HG03432 (cell line): ENCODE measurements at regions not wholly inside any gene's neighbourhood (a gene's known extent, or its start where the extent isn't known, plus 50 kb on each side); places are given as distances from the start of the nearest gene placed in this dataset.
"Not testable (repeated sequence)": the region's sequence is repeated elsewhere in the genome, so short reads cannot be mapped to it uniquely, and the experiment has no call there.

Source experiments
- ATAC-seq: cut with Tn5 transposase; IDR thresholded peaks from one replicate; pipeline ENCODE4 v1.9.1; 2021; ENCODE audit warnings: mild to moderate bottlenecking, moderate library complexity; ENCODE audit not compliant: unreplicated experiment

GRCh38 chr7:52179934-52180333 is 855.5 kb upstream of the POM121L12 start:
- ATAC-seq, result no peak

DNA sequence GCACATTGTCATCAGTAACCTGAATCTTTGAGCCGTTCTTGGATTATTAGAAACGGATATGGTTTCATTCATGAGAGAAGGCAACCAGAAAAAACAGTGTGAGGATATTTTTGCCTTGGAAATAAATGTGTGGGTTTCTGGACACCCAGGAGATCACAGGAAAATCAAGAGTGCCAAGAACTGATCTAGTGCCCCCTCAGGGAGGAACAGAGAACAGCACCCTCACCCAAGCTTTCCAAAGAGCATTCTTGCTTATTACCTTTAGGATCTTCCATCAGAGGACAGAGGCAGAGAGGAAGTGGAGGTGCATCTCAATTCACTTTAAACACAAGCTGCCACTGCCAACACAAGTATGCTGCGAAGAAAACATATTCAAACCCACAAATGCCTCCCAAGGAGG is 851.5 kb upstream of the COBL start:
- ATAC-seq, result no peak

DNA sequence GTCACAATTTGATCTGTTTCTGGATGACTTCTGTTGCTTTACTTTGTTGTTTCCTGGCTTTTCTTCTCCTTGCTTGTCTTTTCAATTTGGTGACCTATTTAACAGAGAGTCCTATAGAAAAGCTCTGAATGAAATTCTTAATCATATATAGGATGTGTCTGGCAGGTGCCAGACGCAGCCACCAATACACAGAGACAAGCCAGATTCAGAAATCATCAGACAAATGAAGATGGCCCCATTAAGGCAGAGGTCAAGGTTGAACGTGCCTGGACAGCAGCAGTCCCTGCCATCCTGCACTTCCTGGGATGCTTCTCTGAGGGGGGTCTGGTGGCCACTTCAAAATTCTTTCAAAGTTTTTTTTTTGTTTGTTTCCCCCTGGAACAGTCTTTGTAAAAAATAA is 846.7 kb upstream of the COBL start:
- no peak for ATAC-seq

DNA sequence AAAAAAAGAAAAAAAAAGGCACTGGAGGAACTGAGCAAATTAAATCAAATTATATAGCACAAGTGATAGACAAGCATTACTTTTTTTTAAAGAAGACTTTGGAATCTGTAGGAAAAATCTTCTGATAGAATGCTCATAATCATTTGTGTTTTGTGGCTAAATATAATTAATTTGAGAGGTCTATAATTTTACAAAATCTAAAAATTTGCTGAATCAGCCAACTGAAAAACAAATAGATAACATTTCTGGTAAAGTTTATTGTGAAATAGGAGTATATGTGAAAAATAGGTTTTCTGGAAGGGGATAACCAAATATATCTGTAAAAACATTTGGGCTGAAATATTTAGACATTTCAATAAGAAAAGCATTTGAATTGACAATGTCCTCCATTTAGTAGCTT is 844.9 kb upstream of the COBL start:
- ATAC-seq, result no peak

- ATAC-seq, result not testable (repeated sequence)
Observed at GRCh38 chr7:52159421-52159820, 842.8 kb upstream of the COBL start.

GRCh38 chr7:52154382-52154781 is 837.8 kb upstream of the COBL start:
- no peak for ATAC-seq

DNA sequence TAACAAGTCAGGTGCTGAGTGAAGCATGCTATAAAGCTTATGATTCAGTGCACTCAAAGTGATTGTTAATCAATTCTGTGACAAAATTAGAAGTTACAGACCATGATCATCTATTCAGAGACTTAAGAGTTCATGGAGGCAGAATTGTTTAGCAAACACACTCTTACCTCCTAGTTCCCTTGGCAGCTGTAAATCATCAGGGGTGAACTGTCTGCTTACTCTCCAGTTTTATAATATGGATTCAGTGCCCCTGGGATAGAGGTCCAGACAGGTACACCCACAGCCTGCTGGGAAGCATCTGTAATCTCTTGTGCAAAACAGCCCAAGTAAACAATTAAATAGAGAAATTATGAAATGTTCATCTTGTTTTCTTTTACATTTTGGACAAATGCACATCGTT is 835.0 kb upstream of the COBL start:
- ATAC-seq, result no peak

GRCh38 chr7:52150952-52151351 is 834.3 kb upstream of the COBL start:
- ATAC-seq, result no peak

- no peak for ATAC-seq
Observed at GRCh38 chr7:52146871-52147634, 830.4 kb upstream of the COBL start.

DNA sequence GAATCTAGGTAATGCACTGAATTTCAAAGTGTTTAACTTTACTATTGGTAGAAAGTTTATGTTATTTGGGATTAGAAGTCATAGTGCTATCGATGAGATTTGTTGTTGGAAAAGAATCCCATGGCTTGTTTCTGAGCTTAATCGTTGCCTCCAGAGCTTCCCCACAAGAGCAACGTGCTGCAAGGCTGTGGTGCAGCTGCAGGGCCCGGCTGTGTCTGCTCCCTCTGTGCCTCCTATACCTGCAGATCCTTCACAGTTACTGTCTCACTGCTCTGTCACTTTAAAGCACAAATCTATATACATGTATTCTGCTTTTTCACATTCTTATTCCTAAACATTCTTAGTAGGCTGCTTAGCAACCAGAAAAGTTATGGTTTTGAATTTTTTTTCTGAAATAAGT is 826.6 kb upstream of the COBL start:
- ATAC-seq, result no peak

DNA sequence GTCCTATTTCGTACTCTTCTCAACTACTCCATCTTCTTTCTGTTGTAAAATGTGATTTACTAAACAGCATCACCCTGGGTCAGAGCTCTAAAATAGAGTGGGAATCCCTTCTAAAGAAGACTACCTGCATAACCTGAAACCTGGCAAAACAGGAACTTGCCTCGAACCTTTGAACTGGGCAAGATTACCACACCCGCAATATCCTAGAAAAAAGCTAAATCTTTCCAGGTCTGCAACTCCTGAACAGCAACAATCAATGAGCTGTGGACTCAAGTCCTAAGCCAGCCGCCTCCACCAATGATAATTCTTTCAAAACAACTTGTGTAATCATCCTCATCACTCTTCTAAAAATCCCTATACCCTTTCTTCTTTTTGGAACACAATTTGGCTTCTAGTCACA is 824.2 kb upstream of the COBL start:
- no peak for ATAC-seq

GRCh38 chr7:52135403-52135802 is 818.8 kb upstream of the COBL start:
- no peak for ATAC-seq

DNA sequence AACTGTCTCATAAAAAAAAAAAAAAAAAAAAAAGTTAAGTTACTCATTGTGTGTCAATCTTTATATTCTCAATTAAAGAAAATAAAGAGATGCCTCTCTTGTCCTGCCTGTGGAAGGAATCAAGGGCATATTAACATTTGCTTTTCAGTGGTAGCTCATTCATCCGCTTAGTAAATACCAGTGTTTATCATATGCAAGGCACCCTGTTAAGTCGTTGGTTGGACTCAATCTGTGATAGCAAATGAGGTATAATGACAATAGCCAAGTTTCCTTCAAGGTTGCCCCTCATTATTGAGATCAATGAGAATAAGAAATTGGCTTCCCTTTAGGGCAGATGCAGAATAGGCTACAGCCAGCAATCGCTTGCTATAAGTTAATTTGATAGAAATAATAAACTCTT is 812.7 kb upstream of the COBL start:
- ATAC-seq, result no peak

- no peak for ATAC-seq
Observed at GRCh38 chr7:52120912-52121311, 804.3 kb upstream of the COBL start.

GRCh38 chr7:52119537-52119936 is 802.9 kb upstream of the COBL start:
- ATAC-seq, result no peak

- no peak for ATAC-seq
Observed at GRCh38 chr7:52114509-52114908, 797.9 kb upstream of the COBL start.

- ATAC-seq, result no peak
Observed at GRCh38 chr7:52114056-52114455, 797.4 kb upstream of the COBL start.

- ATAC-seq, result no peak
Observed at GRCh38 chr7:52107355-52107754, 790.7 kb upstream of the COBL start.

GRCh38 chr7:52095861-52096260 is 779.3 kb upstream of the COBL start:
- ATAC-seq, result no peak

- ATAC-seq, result no peak
Observed at GRCh38 chr7:52091996-52092395, 775.4 kb upstream of the COBL start.

GRCh38 chr7:52091101-52091500 is 774.5 kb upstream of the COBL start:
- no peak for ATAC-seq

DNA sequence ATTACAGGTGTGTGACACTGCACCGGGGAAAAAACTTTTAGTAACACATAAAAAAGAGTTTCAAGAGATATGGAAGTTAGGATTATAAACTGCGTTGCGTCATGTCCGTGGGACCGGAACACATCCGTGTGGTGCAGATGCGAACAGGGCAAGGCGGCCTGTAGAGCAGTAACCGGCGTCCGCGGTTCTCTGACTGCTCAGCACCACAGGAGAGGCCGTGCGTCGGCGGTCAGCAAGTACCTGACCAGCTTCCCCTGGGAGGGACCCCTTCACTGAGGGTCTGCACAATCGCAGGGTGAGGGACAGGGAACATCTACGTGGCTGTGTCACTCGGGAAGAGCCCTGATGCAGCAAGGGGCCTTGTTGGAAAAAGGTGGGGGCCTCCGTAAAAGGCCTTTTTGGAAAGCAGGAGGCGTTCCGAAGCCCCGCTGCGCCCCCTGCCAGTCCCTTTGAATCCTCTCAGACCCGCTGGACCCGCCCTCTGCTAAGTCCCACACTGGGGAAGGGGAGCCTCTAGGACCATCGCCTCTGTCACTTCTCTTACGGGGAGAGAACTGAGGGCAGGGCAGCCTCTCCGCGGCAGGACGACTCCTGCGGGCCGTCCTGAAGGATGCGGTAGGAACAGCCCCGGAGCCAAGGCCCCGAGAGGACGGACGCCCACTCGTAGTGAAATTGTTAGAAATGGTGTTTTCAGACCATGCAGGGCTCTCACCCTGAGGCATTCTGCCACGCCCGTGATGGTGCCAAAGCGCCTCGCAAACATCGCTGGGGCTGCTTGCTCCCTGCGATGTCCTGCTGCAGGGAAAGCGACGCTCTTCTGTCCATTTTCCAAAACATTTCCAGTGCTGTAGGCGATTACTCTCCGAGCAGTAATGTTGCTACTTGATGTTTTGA is 771.6 kb upstream of the COBL start:
- ATAC-seq, result no peak
